ENCODE measurements at regions not wholly inside any gene's neighbourhood (a gene's known extent, or its start where the extent isn't known, plus 50 kb on each side); places are given as distances from the start of the nearest gene placed in this dataset.
A peak's percentile ranks its signal among the peaks of the same experiment; 100 is the strongest.

GRCh38 chr1:226808501-226808900 is 61.9 kb upstream of the PSEN2 start:
- Histone ChIP-seq H3K36me3 (no peaks in the 10 kb centered on the region), H3K9me3 (no peaks in the 10 kb centered on the region), H3K27ac (no peak overlapping the region), H3K4me3 (no peak overlapping the region), H3K4me1 (no peaks in the 10 kb centered on the region), H3K27me3 (no peaks in the 10 kb centered on the region)
- TF ChIP-seq CTCF (IDR thresholded peaks at IDR 0.05) = no peak
- DNase-seq (ENCODE audit: low spot score) = no peak

GRCh38 chr1:226806988-226807387 is 63.4 kb upstream of the PSEN2 start:
- DNase-seq (ENCODE audit: low spot score) = no peak
- Histone ChIP-seq H3K4me1 (no peaks in the 10 kb centered on the region), H3K27ac (no peak overlapping the region), H3K36me3 (no peaks in the 10 kb centered on the region), H3K27me3 (no peaks in the 10 kb centered on the region), H3K4me3 (no peak overlapping the region), H3K9me3 (no peaks in the 10 kb centered on the region)
- TF ChIP-seq CTCF (IDR thresholded peaks at IDR 0.05) = no peak

- Histone ChIP-seq H3K4me3 (no peak overlapping the region), H3K4me1 (no peaks in the 10 kb centered on the region), H3K27me3 (no peaks in the 10 kb centered on the region), H3K9me3 (no peaks in the 10 kb centered on the region), H3K27ac (no peak overlapping the region), H3K36me3 (no peaks in the 10 kb centered on the region)
- TF ChIP-seq CTCF (IDR thresholded peaks at IDR 0.05) = no peak
- no peak for DNase-seq (ENCODE audit: low spot score)
Observed at GRCh38 chr1:226804907-226805759, 65.3 kb upstream of the PSEN2 start.

GRCh38 chr1:226800763-226801380 is 61.8 kb upstream of the ITPKB start:
- no peak for DNase-seq (ENCODE audit: low spot score)
- no peak overlapping the region for H3K4me3 ChIP-seq
- H3K27ac ChIP-seq = no peak overlapping the region
- no peaks in the 10 kb centered on the region for H3K36me3 ChIP-seq
- H3K4me1 ChIP-seq = peaks cover 0 to 12% of the 10 kb centered on the region in 2 donors
- H3K27me3 ChIP-seq = no peaks in the 10 kb centered on the region
- TF ChIP-seq CTCF (IDR thresholded peaks at IDR 0.05) = no peak
- no peaks in the 10 kb centered on the region for H3K9me3 ChIP-seq

GRCh38 chr1:226799634-226800281 is 60.7 kb upstream of the ITPKB start:
- no peaks in the 10 kb centered on the region for H3K36me3 ChIP-seq
- peak overlapping the region in 1 of 2 donors; percentile 13 for H3K27ac ChIP-seq
- TF ChIP-seq CTCF (IDR thresholded peaks at IDR 0.05) = no peak
- H3K4me3 ChIP-seq = no peak overlapping the region
- peaks cover 0 to 12% of the 10 kb centered on the region in 2 donors for H3K4me1 ChIP-seq
- H3K27me3 ChIP-seq = no peaks in the 10 kb centered on the region
- no peaks in the 10 kb centered on the region for H3K9me3 ChIP-seq
- no peak for DNase-seq (ENCODE audit: low spot score)
